Heart left ventricle (tissue), 13 donors: ENCODE measurements at regions not wholly inside any gene's neighbourhood (a gene's known extent, or its start where the extent isn't known, plus 50 kb on each side); places are given as distances from the start of the nearest gene placed in this dataset.

Experiments
- POLR2A ChIP-seq, 2 donors: fragments of 450-650 bp; IDR thresholded peaks; one replicate each; pipeline ENCODE4 v1.6.1; 2017; ENCODE audit warnings: antibody characterized with exemption in 2 of 2, mild to moderate bottlenecking in 2 of 2, moderate library complexity in 2 of 2
- TF ChIP-seq, protein P1 (sequence below), 12 donors: fragments of 200-600 bp; sonication (generic) in 4 of 12; IDR thresholded peaks; one replicate each; pipeline versions ENCODE4 v1.5.0 to v1.8.0; 2018 to 2022; ENCODE audit warnings: antibody characterized with exemption in 12 of 12, mild to moderate bottlenecking in 5 of 12
- donor health status: ischemic (EF 13 %, LVEDD 7.1; RV severe dilation, severe dysfunction).
- donor health status: DM: no; HTN: yes; CAD: no.
- donor health status: DM: no; HTN: no; CAD: no.
- donor health status: ischemic (EF 25% LVEDD 6.9; RV normal size, moderate dysfunction).
- donor health status: ischemic (EF 25% LVEDD 5.7; RV mildly dilated, moderate dysfunction).
- donor health status: ischemic (EF 35%, LVEDD 5.7; RV mildly dilated, moderate dysfunction).
- donor health status: nonischemic (EF 11% LVEDD 7.7; RV severe dilation, severe dysfunction).
- donor health status: DM: yes; HTN: yes; CAD: no.
- donor health status: PGD.
- donor health status: ischemic (EF 29% LVEDD 5.4; RV normal size, mild dysfunction).
- donor health status: nonischemic (EF 23%, LVEDD 6.1; RV moderate dilation, normal function).

DNA sequence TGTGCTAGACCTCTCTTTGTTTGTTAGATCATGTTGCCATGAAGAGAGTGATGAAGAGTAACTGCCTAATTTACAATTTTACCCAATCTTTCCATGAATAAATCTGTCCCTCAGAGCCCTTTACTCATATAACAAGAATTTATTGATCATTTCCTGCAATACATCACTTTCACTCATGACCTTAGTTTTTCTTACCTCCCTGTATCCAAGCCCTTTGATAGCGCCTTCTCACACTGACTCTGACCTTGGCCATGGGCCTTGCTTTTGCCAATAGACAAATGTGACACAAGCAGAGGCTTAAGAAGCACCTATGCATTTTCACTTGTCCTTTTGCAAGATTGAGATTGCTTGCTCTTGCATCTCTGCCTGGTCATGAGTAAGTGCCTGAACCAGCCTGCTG, 288.1 kb downstream of the NNT start:
- TF ChIP-seq, protein P1, sequence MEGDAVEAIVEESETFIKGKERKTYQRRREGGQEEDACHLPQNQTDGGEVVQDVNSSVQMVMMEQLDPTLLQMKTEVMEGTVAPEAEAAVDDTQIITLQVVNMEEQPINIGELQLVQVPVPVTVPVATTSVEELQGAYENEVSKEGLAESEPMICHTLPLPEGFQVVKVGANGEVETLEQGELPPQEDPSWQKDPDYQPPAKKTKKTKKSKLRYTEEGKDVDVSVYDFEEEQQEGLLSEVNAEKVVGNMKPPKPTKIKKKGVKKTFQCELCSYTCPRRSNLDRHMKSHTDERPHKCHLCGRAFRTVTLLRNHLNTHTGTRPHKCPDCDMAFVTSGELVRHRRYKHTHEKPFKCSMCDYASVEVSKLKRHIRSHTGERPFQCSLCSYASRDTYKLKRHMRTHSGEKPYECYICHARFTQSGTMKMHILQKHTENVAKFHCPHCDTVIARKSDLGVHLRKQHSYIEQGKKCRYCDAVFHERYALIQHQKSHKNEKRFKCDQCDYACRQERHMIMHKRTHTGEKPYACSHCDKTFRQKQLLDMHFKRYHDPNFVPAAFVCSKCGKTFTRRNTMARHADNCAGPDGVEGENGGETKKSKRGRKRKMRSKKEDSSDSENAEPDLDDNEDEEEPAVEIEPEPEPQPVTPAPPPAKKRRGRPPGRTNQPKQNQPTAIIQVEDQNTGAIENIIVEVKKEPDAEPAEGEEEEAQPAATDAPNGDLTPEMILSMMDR (IDR thresholded peaks at IDR 0.05), result no peak
- TF ChIP-seq POLR2A (IDR thresholded peaks at IDR 0.05), result no peak
